Fibroblast of skin of right biceps (primary cell): ENCODE measurements at regions not wholly inside any gene's neighbourhood (a gene's known extent, or its start where the extent isn't known, plus 50 kb on each side); places are given as distances from the start of the nearest gene placed in this dataset.

ENCODE experiments used
- DNase-seq: peaks from one replicate; pipeline ENCODE4 v3.0.0-alpha.2; 2013

DNA sequence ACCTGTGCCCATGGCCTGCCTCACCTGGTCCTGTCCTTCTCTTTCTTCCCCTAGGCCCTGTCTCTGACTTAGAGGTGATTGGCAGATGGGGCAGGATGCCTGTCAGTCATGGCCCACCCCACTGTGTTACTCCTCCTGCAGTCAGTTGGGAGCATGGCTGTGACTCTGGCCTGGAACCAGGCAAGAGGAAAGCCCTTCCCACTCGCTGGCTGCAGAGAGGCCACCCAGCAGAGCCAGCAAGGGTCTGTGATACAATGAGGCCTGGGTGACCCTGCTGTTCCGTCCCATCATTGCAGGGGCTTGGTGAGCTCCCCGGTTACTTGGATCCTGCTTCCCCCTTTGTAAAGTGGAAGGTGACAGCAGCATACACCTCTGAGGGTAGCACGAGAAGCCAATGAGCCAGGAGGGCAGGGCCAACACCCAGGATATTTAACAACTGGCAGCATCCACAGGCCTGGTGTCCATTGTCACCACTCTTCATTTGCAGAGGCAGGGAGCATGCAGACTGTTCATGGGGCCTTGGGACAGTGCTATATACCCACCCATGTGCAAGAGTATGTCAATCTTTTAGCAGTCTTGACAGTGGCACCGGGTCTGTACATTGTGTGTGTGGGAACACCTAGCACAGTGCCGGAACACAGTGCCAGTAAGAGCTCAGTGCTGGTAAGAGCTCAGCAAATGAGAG is 191.0 kb upstream of the C1orf174 start:
- no peak for DNase-seq

- DNase-seq, result no peak
Measured at GRCh38 chr1:4091996-4092395, 191.9 kb upstream of the C1orf174 start.

DNA sequence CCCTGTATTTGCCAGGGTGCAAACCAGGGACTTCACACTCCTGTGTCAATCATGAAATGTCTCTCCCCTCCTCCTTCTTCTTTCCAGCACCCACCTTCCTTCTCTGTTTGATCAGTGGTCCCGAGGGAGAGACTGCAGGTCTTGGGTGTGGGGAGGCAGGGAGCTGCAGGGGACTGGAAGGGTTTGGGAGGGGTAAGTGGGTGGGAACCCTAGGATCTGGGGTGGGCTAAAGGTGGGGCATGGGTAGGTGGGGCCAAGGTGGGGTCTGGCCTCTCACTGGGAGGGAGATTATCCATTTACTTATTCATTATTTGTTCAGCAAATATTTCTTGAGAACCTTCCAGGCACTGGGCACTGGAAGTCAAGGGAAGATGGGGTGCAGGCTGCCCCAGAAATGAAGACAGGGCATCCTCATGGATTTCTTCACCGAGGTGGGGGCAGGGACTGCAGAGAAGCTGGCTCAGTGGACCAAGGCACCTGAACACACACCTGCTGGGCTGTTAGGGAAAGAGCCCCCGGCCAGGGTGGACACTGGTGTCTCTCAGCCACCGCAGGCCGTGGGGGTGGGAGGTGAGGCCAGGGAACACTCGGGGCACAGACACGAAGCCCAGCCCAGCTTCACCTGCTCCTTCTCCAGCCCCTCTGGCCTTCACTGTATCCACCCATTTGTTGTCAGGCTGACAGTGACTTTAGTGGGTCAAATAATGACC is 193.9 kb upstream of the C1orf174 start:
- no peak for DNase-seq

- DNase-seq, result no peak
Measured at GRCh38 chr1:4095433-4095971, 195.4 kb upstream of the C1orf174 start.

GRCh38 chr1:4101459-4102161 is 201.5 kb upstream of the C1orf174 start:
- no peak for DNase-seq

DNA sequence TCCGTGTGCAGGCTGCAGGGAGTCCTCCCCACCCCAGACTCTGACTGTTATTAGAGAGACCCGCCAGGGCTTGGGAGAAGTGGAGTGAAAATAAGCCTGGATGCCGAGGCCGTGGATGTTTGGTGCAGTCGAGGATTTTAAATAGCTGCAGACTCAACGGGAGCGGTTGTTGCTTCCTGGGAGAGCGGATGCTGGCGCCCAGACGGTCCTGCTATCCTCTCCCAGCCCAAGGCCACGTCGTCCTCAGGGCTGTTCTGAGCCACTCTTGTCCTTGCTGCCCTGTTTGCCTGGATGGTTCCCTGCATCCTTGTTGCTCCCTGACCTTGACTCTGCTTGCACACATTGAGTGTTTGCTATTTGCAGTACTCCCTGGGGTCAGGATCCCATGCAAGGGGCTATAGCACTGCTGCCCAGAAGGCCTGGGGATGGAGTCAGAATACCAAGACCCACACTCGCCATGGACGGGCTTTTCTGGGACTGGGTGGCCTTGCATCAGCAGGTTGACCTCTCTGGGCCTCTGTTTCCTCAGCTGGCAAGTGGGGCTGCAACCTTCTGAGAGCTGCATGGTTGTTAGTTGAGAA is 205.3 kb upstream of the C1orf174 start:
- DNase-seq, result no peak

DNA sequence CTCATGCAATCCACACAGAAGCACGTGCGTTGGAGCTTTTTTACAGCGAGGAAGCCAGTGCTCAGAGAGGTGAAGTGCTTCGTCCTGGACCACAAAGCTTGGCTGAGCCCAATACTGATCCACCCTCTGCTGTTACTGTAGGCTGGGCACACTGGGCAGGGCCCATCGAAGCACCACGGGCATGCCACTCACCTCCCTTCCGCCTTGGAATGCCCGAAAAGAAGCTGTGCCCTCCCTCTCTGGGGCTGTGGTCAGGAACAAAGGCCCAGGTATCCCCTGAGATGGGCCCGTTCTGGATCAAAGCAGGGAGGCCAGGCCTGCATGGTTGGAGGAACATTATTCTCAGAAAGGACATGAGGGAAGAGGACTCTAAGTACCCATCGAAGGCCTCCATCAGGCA is 206.7 kb upstream of the C1orf174 start:
- no peak for DNase-seq

GRCh38 chr1:4107291-4107690 is 207.2 kb upstream of the C1orf174 start:
- no peak for DNase-seq

DNA sequence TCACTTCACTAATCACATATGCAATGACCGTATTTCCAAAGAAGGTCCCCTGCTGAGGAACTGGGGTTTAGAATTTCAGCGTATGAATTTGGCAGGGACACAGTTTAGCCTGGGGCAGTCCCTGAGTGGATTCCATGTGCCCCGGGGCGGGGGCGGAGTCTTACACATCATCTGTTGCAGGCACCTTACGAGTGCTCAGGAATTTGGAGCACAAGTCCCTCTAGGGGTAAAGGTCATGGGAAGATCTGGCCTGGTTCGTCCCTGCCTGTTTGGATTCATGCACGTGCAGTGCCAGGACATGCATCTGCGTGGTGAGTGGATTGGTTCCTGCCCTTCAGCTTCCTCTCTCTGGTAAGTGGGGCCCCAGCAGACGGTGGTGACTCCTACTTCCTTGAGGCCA is 208.3 kb upstream of the C1orf174 start:
- DNase-seq, result no peak

DNA sequence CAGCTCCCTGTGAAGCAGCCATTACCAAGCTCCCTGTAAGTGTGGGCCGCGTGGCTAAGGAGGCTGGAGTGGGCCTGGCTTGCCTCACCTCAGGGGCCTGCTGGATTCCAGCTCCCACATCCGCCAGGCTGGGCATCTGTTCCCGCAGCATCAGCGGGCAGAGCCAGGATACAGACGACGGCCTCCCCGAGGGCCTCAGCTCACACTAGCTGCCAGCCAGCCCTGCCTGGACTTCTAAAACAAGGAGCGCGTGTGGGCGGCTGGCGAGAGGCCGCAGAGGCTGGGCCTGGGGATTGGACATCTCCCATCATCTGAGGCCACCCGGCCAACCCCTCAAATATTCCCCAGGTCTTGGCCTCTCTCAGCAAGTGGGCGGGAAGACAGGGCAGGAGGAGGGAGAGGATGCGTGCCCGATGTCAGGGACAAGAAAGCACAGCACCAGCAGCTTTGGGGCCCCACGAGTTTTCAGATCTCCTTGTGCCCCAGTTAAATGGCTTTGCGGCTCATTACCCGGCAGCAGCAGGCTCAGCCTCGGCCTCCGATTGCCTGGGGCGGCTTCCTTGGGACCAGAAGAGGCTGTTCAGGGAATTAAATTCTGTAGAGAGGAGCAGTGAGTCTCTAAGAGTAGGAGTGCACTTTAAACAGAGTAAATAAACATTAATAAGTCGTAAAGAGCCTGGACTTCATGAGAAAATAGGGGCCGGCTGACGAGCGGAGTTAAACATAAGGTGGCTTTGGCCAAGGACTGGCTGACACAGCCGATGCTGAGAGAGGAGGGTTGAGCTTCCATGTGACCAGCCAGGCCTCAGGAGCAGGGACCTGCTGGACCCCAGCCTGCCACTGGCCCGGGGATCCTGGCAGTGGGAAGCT is 208.9 kb upstream of the C1orf174 start:
- no peak for DNase-seq

DNA sequence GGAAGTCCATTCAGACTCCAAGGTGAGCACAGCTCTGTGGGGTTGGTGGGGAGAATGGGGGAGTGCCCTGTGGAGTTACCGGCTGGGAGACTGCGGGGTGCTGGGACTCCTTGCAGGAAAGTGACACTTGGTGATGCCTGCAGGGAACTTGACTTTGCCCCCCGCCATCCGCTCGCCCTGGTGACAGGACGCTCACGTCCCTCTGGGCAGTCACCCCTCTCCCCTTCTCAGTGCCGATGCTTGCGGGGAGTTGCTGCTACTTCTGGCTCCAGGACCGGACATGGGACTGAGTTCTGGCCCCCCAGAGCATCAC is 209.5 kb upstream of the C1orf174 start:
- DNase-seq, result no peak

GRCh38 chr1:4110888-4111287 is 210.8 kb upstream of the C1orf174 start:
- no peak for DNase-seq

DNA sequence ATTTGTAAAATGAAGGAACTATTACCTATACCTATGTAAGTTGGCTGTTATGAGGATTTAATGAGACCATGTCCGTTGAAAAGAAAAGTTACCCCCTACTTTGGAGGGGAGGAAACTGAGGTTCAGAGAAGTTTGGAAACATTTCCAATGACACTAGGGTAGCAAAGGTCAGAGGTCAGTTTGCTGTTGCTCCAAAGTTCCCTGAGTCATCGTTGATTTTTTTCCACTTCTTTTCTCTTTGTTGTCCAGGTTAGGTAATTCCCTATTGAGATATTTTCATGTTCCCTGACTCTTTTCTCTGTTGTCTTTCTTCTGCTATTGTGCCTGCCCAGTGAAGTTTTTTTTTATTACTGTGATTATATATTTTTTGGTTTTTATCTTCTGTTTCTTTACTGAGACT is 213.8 kb upstream of the C1orf174 start:
- no peak for DNase-seq

- no peak for DNase-seq
Measured at GRCh38 chr1:4115191-4115900, 215.3 kb upstream of the C1orf174 start.

DNA sequence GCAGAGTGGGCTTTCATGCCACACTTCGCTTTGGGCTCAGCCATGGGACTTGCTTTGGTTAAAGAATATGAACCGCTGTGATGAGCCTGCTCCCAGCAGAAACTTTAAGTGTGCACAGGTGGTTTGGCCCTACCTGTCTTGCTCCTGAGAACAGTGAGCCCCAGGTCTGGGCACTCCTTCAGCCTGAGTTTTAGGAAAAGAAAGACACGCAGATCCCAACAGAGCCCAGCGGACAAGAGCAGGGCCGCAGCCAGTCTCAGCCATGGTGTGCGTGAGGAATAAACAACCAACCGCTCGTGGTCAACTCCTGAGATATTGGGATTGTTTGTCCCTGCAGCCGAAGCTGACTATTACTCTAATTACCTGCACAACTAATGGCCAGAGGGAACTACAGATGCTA is 217.1 kb upstream of the C1orf174 start:
- no peak for DNase-seq

DNA sequence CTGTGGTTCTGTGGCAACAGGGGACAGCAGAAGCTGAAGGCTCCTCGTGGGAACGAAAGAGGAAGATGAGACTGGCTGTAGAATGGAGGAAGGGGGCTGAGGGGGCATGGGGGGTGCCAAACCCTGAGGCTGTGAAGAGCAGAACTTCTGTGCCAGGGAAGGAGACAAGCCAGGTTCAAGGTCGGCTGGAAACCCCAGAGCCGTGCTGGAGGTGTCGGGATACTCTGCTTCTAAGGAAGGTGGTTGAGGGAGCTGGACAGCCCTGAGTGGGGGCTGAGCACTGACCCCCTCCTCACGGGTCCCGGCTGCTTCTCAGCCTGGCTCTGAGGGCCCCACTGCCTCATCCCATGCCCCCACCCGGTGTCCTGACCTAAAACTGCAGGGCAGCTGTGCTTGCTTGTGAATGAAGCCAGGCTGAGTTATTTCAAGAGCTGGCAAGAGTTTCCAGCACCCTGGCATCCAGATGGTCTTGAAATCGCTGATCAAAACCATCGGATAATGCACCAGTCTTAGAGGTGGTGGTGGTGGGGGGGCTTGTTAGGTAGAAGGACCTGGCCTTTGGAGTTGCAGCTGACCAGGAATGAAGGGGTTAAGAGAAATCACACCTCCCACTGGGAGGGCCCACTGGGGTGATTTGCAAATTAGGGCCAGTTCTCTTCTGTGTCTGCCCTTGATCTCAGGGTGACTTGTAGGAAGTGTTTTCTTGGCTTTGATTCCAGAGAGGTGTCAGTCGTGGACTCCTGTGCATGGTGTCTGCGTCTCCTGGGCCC is 218.9 kb upstream of the C1orf174 start:
- DNase-seq, result no peak

DNA sequence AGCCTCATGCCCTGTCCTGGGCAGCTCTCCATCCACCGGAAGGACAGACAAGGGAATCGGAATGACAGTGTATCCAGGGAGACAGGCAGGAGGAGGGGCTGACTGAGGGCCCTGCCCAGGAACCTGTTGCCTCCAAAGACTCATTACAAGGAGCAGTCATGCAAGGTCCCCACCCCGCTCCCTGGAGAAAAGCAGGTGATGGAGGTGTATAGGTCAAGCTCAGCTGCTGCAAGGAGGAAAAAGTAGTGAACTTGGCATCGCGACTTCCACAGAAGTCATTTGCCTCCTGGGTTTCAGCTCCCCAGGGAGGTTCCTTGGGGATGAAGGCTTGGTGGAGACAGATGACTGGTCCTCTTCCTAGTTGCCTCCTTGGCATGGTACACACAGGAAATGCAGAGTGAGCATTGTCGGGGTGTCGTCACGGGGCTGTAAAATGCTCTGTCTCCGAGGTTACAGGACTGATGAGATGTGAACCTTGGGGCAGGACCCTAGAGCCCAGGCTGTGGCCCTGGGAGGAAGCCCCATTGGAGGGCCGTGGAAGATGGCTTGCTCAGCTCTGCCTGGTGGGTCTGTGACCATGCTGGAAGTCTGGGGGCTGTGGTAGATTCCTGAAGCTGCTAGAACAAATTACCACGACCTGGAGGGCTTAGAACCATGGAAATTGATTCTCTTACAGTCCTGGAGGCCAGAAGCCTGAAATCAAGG is 219.6 kb upstream of the C1orf174 start:
- no peak for DNase-seq

- DNase-seq, result no peak
Measured at GRCh38 chr1:4120557-4121292, 220.7 kb upstream of the C1orf174 start.

GRCh38 chr1:4121293-4121684 is 221.2 kb upstream of the C1orf174 start:
- DNase-seq, result no peak
